Esophagus muscularis mucosa (tissue), 4 donors: ENCODE measurements at regions not wholly inside any gene's neighbourhood (a gene's known extent, or its start where the extent isn't known, plus 50 kb on each side); places are given as distances from the start of the nearest gene placed in this dataset.
A peak's percentile ranks its signal among the peaks of the same experiment; 100 is the strongest.

Source experiments
- DNase-seq: peaks from one replicate; pipeline ENCODE4 v3.0.0-alpha.2; 2017; ENCODE audit errors: extremely low spot score
- H3K27ac ChIP-seq, 4 donors: fragments of 200-600 bp; sonication (generic); replicated peaks in 1 of 4; 1 replicate in 3 of 4; 2 replicates in 1 of 4; pipeline ENCODE4 v1.5.1; 2016 to 2019; ENCODE audit warnings: mild to moderate bottlenecking in 1 of 4
- H3K27me3 ChIP-seq, 4 donors: fragments of 200-600 bp; sonication (generic); one replicate each; pipeline versions ENCODE4 v1.5.1 to v1.6.0; 2016 to 2019
- H3K36me3 ChIP-seq, 4 donors: fragments of 200-600 bp; sonication (generic); one replicate each; pipeline ENCODE4 v1.5.1; 2016 to 2019
- H3K4me1 ChIP-seq, 4 donors: fragments of 200-600 bp; sonication (generic); one replicate each; pipeline ENCODE4 v1.5.1; 2016 to 2019
- H3K4me3 ChIP-seq, 4 donors: fragments of 200-600 bp; sonication (generic); 1 replicate in 2 of 4; 2 replicates in 2 of 4; pipeline ENCODE4 v1.5.1; 2016 to 2019; ENCODE audit warnings: mild to moderate bottlenecking in 4 of 4, moderate library complexity in 1 of 4
- H3K9me3 ChIP-seq, 4 donors: fragments of 200-600 bp; sonication (generic); 1 replicate in 3 of 4; 2 replicates in 1 of 4; pipeline ENCODE4 v1.5.1; 2016 to 2019
- CTCF ChIP-seq, 3 experiments: fragments of 200-600 bp in 2 of 3; fragments of 450-650 bp in 1 of 3; sonication (generic) in 2 of 3; IDR thresholded peaks; one replicate each; pipeline ENCODE4 v1.5.1; 2017 to 2019; ENCODE audit warnings: antibody characterized with exemption in 3 of 3, mild to moderate bottlenecking in 2 of 3, moderate library complexity in 1 of 3
- EP300 ChIP-seq: sonication (generic); formaldehyde crosslinking; IDR thresholded peaks from one replicate; pipeline ENCODE4 v1.6.1; 2017; ENCODE audit warnings: antibody characterized with exemption
- POLR2A ChIP-seq: fragments of 450-650 bp; IDR thresholded peaks from one replicate; pipeline ENCODE4 v1.6.1; 2017; ENCODE audit warnings: antibody characterized with exemption, moderate library complexity, mild to moderate bottlenecking, low read depth
- POLR2AphosphoS5 ChIP-seq, 2 donors: sonication (generic); formaldehyde crosslinking; IDR thresholded peaks; one replicate each; pipeline ENCODE4 v1.6.1; 2017; ENCODE audit warnings: antibody characterized with exemption in 2 of 2
- WGBS: methylation state at CpG from one replicate; pipeline ENCODE4 v1.1.5; 2018; 5-methylcytosine and 5-hydroxymethylcytosine counted together
- intact Hi-C: fragments of 100-400 bp; cut with DNase I; formaldehyde crosslinking; loops from one replicate; pipeline ENCODE4 v1.15.1; 2023

GRCh38 chr1:58318157-58319005 lies 228.1 kb downstream of the OMA1 start:
- no peak overlapping the region for H3K27ac ChIP-seq
- H3K27me3 ChIP-seq, result no peaks in the 10 kb centered on the region
- no peak for DNase-seq
- no peaks in the 10 kb centered on the region for H3K4me1 ChIP-seq
- WGBS, result 70% methylated on average over 6 of the region's 6 CpGs
- H3K4me3 ChIP-seq, result no peak overlapping the region
- intact Hi-C loops, result no loop called here
- TF ChIP-seq POLR2AphosphoS5 (IDR thresholded peaks at IDR 0.05) (no peak), CTCF (IDR thresholded peaks at IDR 0.05) (no peak), EP300 (no peak), POLR2A (no peak)
- peaks cover 0 to 4% (median 0%) of the 10 kb centered on the region in 4 donors for H3K36me3 ChIP-seq
- H3K9me3 ChIP-seq, result peaks cover 0 to 5% (median 2%) of the 10 kb centered on the region in 4 donors

GRCh38 chr1:58317694-58318093 lies 228.8 kb downstream of the OMA1 start:
- no peak overlapping the region for H3K27ac ChIP-seq
- H3K9me3 ChIP-seq, result peaks cover 0 to 5% (median 2%) of the 10 kb centered on the region in 4 donors
- intact Hi-C loops, result no loop called here
- TF ChIP-seq POLR2AphosphoS5 (IDR thresholded peaks at IDR 0.05) (no peak), POLR2A (no peak), EP300 (no peak), CTCF (IDR thresholded peaks at IDR 0.05) (no peak)
- no peak overlapping the region for H3K4me3 ChIP-seq
- H3K27me3 ChIP-seq, result no peaks in the 10 kb centered on the region
- no peak for DNase-seq
- peaks cover 0 to 4% (median 0%) of the 10 kb centered on the region in 4 donors for H3K36me3 ChIP-seq
- H3K4me1 ChIP-seq, result no peaks in the 10 kb centered on the region
- 83% methylated on average over 1 of the region's 1 CpG for WGBS

- peak; percentile 74 for DNase-seq
- Histone ChIP-seq H3K9me3 (peaks cover 0 to 5% (median 2%) of the 10 kb centered on the region in 4 donors), H3K27ac (no peak overlapping the region), H3K4me1 (no peaks in the 10 kb centered on the region), H3K36me3 (peaks cover 0 to 4% (median 0%) of the 10 kb centered on the region in 4 donors), H3K4me3 (no peak overlapping the region), H3K27me3 (no peaks in the 10 kb centered on the region)
- TF ChIP-seq EP300 (no peak), POLR2A (no peak), POLR2AphosphoS5 (IDR thresholded peaks at IDR 0.05) (no peak), CTCF (IDR thresholded peaks at IDR 0.05) (no peak)
- intact Hi-C loops, result no loop called here
- WGBS, result 83% methylated on average over 2 of the region's 2 CpGs
Observed at GRCh38 chr1:58317086-58317485, 229.4 kb downstream of the OMA1 start.

GRCh38 chr1:58316141-58316540 lies 230.4 kb downstream of the OMA1 start:
- Histone ChIP-seq H3K27me3 (no peaks in the 10 kb centered on the region), H3K27ac (no peak overlapping the region), H3K36me3 (peaks cover 0 to under 1% (median 0%) of the 10 kb centered on the region in 4 donors), H3K4me1 (no peaks in the 10 kb centered on the region), H3K4me3 (no peak overlapping the region), H3K9me3 (peaks cover 0 to under 1% (median 0%) of the 10 kb centered on the region in 4 donors)
- TF ChIP-seq CTCF (IDR thresholded peaks at IDR 0.05) (no peak), POLR2AphosphoS5 (IDR thresholded peaks at IDR 0.05) (no peak), POLR2A (no peak), EP300 (no peak)
- DNase-seq, result no peak
- intact Hi-C loops, result no loop called here
